ENCODE measurements at regions not wholly inside any gene's neighbourhood (a gene's known extent, or its start where the extent isn't known, plus 50 kb on each side); places are given as distances from the start of the nearest gene placed in this dataset.
"Not testable (repeated sequence)": the region's sequence is repeated elsewhere in the genome, so short reads cannot be mapped to it uniquely, and the experiment has no call there.

GRCh38 chr10:36534471-36535002 lies 590.9 kb upstream of the ANKRD30A start:
- no peak for DNase-seq

GRCh38 chr10:36533861-36534260 lies 591.5 kb upstream of the ANKRD30A start:
- DNase-seq = no peak

- no peak for DNase-seq
Observed at GRCh38 chr10:36533316-36533715, 592.1 kb upstream of the ANKRD30A start.

DNA sequence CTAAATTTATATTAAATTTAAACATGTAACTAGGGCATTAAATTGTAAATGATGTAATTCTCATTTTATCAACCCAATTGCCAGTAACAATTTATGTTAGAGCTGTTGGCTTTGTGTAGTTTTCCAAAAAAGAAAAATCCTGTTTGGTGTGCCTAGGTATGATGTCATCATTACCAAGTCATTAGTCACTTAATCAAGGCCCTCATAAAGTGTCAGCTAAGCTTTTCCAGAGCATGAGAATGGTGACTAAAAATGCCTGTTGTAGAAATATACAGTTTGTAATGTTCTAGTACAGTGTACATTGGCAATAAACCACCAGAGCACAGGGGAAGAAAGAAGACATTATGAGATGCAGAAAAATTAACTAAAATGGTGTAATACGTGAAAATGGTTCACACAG lies 593.8 kb upstream of the ANKRD30A start:
- no peak for DNase-seq

DNA sequence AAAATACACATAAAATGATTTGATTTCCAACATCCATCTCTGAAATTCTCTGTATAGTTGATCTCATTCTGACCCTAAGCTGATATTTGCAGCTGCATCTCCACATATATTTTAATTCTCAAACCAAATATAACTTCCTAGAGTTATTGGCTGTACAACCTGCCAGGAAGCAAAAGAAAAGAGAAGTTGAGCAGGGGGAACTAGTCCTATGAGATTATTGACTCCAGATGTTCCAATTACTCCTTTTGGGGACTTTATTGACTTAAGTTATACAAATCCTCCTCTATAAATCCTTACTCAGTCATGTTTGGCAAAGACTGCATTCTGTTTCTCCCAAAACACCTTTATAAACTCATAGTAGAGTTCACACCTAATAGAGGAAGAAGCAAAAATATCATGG lies 599.4 kb upstream of the ANKRD30A start:
- DNase-seq = no peak

DNA sequence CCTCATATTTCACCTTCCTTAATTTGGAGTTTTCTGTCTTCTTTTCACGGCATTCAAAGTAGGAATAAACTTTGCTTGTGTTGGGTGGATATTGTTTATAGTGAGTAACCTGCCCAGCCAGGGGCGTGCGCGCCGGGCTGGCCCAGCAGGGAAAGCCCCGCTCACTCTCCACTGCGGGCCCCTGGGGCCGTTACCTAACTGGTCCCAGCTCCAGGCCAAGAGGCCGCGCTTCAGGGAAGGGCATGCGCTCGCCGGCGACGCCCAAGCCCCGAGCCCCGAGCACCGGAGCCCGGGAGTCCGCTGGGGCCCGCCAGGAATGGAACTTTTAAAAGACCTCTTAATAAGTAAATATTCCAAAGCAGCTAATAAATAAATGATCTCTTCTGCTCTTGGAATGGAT lies 601.3 kb upstream of the ANKRD30A start:
- DNase-seq = not testable (repeated sequence)

DNA sequence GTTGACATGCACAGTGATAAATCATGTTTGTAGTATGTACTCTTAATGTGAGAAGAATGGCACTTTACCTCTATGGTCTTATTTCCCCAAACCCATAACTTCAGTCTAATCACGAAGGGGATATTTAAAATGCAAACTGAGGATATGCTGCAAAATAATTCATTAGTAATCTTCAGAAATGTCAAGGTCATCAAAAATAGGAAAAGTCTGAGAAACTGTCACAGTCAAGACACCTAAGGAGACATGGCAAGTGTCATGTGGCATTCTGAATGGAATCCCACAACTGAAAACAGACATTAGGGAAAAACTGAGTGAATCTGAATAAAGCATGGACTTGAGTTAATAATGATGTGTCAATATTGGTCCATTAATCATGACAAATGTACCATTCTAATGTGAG lies 605.5 kb upstream of the ANKRD30A start:
- DNase-seq = no peak

DNA sequence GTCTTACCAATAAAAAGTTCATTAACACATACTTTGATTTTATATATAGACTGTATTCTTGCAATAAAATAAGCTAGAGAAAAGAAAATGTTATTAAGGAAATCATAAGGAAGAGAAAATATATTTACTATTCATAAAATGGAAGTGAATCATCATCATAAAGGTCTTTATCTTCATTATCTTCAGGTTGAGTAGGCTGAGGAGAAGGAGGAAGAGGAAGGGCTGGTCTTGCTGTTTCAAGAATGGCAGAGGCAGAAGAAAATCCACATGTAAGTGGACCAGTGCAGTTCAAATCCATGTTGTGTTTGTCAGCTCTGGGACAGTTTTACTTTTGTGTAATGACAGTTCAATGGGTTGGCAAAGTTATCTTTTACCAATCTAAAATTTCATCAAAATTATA lies 609.1 kb upstream of the ANKRD30A start:
- no peak for DNase-seq

GRCh38 chr10:36515319-36515718 lies 610.1 kb upstream of the ANKRD30A start:
- DNase-seq = no peak

GRCh38 chr10:36507715-36508114 lies 617.7 kb upstream of the ANKRD30A start:
- DNase-seq = no peak

GRCh38 chr10:36506697-36507496 lies 618.5 kb upstream of the ANKRD30A start:
- DNase-seq = no peak

- DNase-seq = no peak
Observed at GRCh38 chr10:36506261-36506660, 619.1 kb upstream of the ANKRD30A start.

DNA sequence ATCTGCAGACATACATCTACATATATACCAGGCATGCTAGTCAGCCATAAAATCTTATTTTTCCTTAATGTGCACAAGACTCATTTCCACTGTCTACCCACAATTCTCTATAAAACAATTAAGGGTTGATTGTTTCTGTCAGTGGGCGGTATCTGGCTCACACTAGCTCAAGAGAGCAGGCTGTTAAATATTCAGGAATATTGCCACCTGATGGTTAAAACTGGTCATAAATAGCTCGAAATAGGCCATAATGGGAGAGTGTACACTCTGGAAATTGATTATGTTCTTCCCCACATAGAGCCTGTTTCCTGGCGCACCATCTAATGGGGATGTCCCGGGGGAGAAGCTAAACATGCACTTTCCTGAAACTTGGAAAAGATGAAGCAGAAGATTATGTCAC lies 620.6 kb upstream of the ANKRD30A start:
- DNase-seq = no peak

- no peak for DNase-seq
Observed at GRCh38 chr10:36500266-36500665, 625.1 kb upstream of the ANKRD30A start.

- no peak for DNase-seq
Observed at GRCh38 chr10:36499693-36500092, 625.7 kb upstream of the ANKRD30A start.

- DNase-seq = no peak
Observed at GRCh38 chr10:36496758-36497157, 628.6 kb upstream of the ANKRD30A start.

DNA sequence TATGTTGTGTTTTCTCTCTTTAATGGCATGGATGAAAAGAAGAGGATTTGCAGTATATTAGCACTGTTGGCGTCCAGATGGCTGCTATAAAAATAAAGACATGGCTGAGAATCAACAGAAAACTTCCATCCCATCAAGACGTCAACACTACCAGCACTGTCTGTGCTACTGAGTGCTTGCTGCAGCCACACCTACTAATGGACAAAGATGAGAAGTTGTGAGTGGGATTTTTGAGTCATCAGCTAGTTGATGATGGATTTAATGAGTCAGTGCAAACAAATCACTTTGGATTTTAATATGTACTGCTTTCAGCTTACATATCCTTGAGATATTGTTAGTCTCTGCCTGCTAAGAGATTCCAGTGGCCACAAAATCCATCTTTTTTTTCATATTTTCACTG lies 631.0 kb upstream of the ANKRD30A start:
- no peak for DNase-seq

GRCh38 chr10:36493516-36493880 lies 631.9 kb upstream of the ANKRD30A start:
- no peak for DNase-seq

DNA sequence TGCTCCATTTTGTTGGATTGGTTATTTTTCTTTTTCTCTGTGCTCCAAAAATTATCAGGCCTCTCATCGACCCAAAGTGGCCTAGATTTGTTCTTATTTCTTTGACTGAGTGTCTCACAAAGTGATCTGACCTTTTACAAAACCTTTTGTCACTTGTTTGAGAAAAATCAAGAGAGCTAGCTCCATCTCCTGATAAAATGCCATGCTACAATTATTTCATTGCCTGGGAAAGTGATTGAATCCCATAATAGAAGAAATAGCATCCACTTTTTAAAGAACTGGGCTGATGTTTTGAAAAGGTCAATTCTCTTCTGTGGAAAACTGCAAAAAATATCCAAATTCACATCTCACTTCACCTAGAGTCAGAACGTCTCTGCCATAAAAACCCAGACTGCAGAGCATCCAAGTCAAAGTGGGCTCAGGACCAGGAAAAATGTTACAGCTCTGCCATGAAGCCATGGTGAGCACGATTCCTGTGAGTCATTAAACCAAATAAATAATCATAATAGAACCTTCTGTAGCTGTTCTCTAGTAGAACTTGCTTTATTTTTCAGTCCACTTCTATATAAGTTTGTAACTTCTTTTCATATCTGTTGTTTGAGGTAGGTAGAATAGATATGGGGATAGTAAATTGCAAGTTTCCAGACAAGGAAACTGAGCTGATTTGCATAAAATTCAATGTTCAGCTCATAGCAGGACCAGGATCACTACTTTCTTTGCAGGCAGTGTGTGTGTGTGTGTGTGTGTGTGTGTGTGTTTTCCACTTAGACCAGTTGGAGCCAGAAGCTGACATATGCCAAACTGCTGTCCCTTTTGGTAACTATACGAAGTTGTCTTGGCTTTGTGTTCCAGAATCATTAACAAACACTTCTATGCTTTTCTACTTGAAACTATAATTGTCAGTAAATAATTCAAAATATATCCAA lies 632.5 kb upstream of the ANKRD30A start:
- no peak for DNase-seq

- DNase-seq = no peak
Observed at GRCh38 chr10:36491926-36492325, 633.5 kb upstream of the ANKRD30A start.

- DNase-seq = no peak
Observed at GRCh38 chr10:36489611-36490228, 635.7 kb upstream of the ANKRD30A start.

GRCh38 chr10:36489181-36489580 lies 636.2 kb upstream of the ANKRD30A start:
- no peak for DNase-seq

- DNase-seq = no peak
Observed at GRCh38 chr10:36488579-36488978, 636.8 kb upstream of the ANKRD30A start.
